Osteoblast (primary cell): ENCODE measurements at regions not wholly inside any gene's neighbourhood (a gene's known extent, or its start where the extent isn't known, plus 50 kb on each side); places are given as distances from the start of the nearest gene placed in this dataset.

ENCODE experiments used
- DNase-seq: peaks from one replicate; pipeline ENCODE4 v3.0.0; 2011; ENCODE audit warnings: low spot score, mixed read lengths; ENCODE audit not compliant: insufficient read length; ENCODE audit errors: missing footprints
- H2AFZ ChIP-seq: 2 replicates; pipeline ENCODE4 v1.6.0; 2011; ENCODE audit warnings: mild to moderate bottlenecking, low read length
- H3K27ac ChIP-seq: 2 replicates; pipeline ENCODE4 v1.5.1; 2011; ENCODE audit warnings: mild to moderate bottlenecking, low read depth, low read length, moderate library complexity
- H3K27me3 ChIP-seq: 2 replicates; pipeline ENCODE4 v1.6.0; 2012; ENCODE audit warnings: mild to moderate bottlenecking, control low read depth, inconsistent platforms, low read length, moderate library complexity; ENCODE audit not compliant: insufficient read depth
- H3K36me3 ChIP-seq: 2 replicates; pipeline ENCODE4 v1.5.1; 2011; ENCODE audit warnings: mild to moderate bottlenecking, low read length, control low read depth, moderate library complexity; ENCODE audit not compliant: insufficient read depth
- H3K4me1 ChIP-seq: 2 replicates; pipeline ENCODE4 v1.5.1; 2011; ENCODE audit warnings: mild to moderate bottlenecking, low read length, control low read depth, moderate library complexity; ENCODE audit not compliant: insufficient read depth
- H3K4me2 ChIP-seq: 2 replicates; pipeline ENCODE4 v1.6.0; 2011; ENCODE audit warnings: mild to moderate bottlenecking, low read length; ENCODE audit not compliant: insufficient read depth
- H3K4me3 ChIP-seq: fragments of 200-600 bp; sonication (generic); 3 replicates; pipeline ENCODE4 v1.5.1; 2012; ENCODE audit warnings: mild to moderate bottlenecking, low read length, inconsistent platforms; ENCODE audit not compliant: insufficient read depth
- H3K79me2 ChIP-seq: 2 replicates; pipeline ENCODE4 v1.6.0; 2012; ENCODE audit warnings: mild to moderate bottlenecking, low read length, control low read depth, inconsistent platforms; ENCODE audit not compliant: insufficient read depth
- H3K9me3 ChIP-seq: 2 replicates; pipeline ENCODE4 v1.5.1; 2011; ENCODE audit warnings: low read depth, low read length, control low read depth
- H4K20me1 ChIP-seq: 2 replicates; pipeline ENCODE4 v1.6.0; 2012; ENCODE audit warnings: mild to moderate bottlenecking, low read length, control low read depth; ENCODE audit not compliant: insufficient read depth
- TF ChIP-seq, protein P1 (sequence below): IDR thresholded peaks from 2 replicates; pipeline ENCODE4 v1.5.1; 2011; ENCODE audit warnings: mild to moderate bottlenecking, low read depth, low read length, moderate library complexity; ENCODE audit errors: extremely low read depth

- TF ChIP-seq, protein P1, sequence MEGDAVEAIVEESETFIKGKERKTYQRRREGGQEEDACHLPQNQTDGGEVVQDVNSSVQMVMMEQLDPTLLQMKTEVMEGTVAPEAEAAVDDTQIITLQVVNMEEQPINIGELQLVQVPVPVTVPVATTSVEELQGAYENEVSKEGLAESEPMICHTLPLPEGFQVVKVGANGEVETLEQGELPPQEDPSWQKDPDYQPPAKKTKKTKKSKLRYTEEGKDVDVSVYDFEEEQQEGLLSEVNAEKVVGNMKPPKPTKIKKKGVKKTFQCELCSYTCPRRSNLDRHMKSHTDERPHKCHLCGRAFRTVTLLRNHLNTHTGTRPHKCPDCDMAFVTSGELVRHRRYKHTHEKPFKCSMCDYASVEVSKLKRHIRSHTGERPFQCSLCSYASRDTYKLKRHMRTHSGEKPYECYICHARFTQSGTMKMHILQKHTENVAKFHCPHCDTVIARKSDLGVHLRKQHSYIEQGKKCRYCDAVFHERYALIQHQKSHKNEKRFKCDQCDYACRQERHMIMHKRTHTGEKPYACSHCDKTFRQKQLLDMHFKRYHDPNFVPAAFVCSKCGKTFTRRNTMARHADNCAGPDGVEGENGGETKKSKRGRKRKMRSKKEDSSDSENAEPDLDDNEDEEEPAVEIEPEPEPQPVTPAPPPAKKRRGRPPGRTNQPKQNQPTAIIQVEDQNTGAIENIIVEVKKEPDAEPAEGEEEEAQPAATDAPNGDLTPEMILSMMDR: no peak
- H3K27ac ChIP-seq: no peak overlapping the region
- no peaks in the 10 kb centered on the region for H3K4me1 ChIP-seq
- no peak overlapping the region for H3K4me3 ChIP-seq
- no peaks in the 10 kb centered on the region for H3K27me3 ChIP-seq
- H4K20me1 ChIP-seq: no peaks in the 10 kb centered on the region
- H3K36me3 ChIP-seq: no peaks in the 10 kb centered on the region
- H3K79me2 ChIP-seq: no peaks in the 10 kb centered on the region
- no peak overlapping the region for H2AFZ ChIP-seq
- DNase-seq: no peak
- H3K9me3 ChIP-seq: no peaks in the 10 kb centered on the region
- H3K4me2 ChIP-seq: no peak overlapping the region
These were observed 317.9 kb upstream of the VRK2 start for GRCh38 chr2:57728691-57729090.

- H3K4me1 ChIP-seq: no peaks in the 10 kb centered on the region
- H4K20me1 ChIP-seq: no peaks in the 10 kb centered on the region
- TF ChIP-seq, protein P1: no peak
- no peak overlapping the region for H3K27ac ChIP-seq
- H3K36me3 ChIP-seq: no peaks in the 10 kb centered on the region
- H3K9me3 ChIP-seq: no peaks in the 10 kb centered on the region
- no peak for DNase-seq
- H3K79me2 ChIP-seq: no peaks in the 10 kb centered on the region
- H2AFZ ChIP-seq: no peak overlapping the region
- H3K4me3 ChIP-seq: no peak overlapping the region
- no peaks in the 10 kb centered on the region for H3K27me3 ChIP-seq
- no peak overlapping the region for H3K4me2 ChIP-seq
These were observed 312.6 kb upstream of the VRK2 start for GRCh38 chr2:57733956-57734355.

GRCh38 chr2:57740891-57741290, 305.7 kb upstream of the VRK2 start:
- no peak overlapping the region for H2AFZ ChIP-seq
- no peaks in the 10 kb centered on the region for H4K20me1 ChIP-seq
- no peak overlapping the region for H3K4me2 ChIP-seq
- no peaks in the 10 kb centered on the region for H3K27me3 ChIP-seq
- TF ChIP-seq, protein P1: no peak
- H3K4me3 ChIP-seq: no peak overlapping the region
- no peaks in the 10 kb centered on the region for H3K36me3 ChIP-seq
- no peaks in the 10 kb centered on the region for H3K4me1 ChIP-seq
- no peaks in the 10 kb centered on the region for H3K79me2 ChIP-seq
- DNase-seq: no peak
- no peaks in the 10 kb centered on the region for H3K9me3 ChIP-seq
- H3K27ac ChIP-seq: no peak overlapping the region

GRCh38 chr2:57753636-57754035, 293.0 kb upstream of the VRK2 start:
- no peak overlapping the region for H2AFZ ChIP-seq
- no peaks in the 10 kb centered on the region for H3K4me1 ChIP-seq
- no peaks in the 10 kb centered on the region for H3K79me2 ChIP-seq
- H3K27ac ChIP-seq: no peak overlapping the region
- DNase-seq: no peak
- H3K9me3 ChIP-seq: no peaks in the 10 kb centered on the region
- H3K4me2 ChIP-seq: no peak overlapping the region
- no peaks in the 10 kb centered on the region for H3K36me3 ChIP-seq
- TF ChIP-seq, protein P1: no peak
- H3K4me3 ChIP-seq: no peak overlapping the region
- peaks cover 5% of the 10 kb centered on the region for H3K27me3 ChIP-seq
- H4K20me1 ChIP-seq: no peaks in the 10 kb centered on the region
